SHP77 treated with DMSO at 0.1 percent for 48 hours (cell line): ENCODE measurements at regions not wholly inside any gene's neighbourhood (a gene's known extent, or its start where the extent isn't known, plus 50 kb on each side); places are given as distances from the start of the nearest gene placed in this dataset.

Experiments
- DNase-seq: peaks from one replicate; lab custom pipeline; 2025; lab: John Stamatoyannopoulos, UW

DNA sequence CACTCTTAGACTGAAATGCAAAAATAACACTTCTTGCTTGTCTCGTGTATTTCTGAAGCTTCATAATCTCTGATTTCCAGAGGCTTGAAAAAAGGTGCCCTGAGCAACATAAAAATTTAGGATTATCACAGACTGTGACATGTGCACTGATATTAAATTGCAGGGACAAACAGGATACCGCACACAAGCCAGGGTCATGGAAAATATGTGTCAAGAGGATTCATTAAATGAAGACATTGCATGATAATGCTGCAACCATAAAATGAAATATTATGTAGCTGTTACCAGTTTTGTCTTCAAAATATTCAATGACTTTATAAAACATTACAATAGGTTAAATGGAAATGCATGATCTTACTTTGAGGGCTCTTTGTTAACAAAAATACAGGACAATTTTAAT is 328.0 kb downstream of the KCTD8 start:
- no peak for DNase-seq

DNA sequence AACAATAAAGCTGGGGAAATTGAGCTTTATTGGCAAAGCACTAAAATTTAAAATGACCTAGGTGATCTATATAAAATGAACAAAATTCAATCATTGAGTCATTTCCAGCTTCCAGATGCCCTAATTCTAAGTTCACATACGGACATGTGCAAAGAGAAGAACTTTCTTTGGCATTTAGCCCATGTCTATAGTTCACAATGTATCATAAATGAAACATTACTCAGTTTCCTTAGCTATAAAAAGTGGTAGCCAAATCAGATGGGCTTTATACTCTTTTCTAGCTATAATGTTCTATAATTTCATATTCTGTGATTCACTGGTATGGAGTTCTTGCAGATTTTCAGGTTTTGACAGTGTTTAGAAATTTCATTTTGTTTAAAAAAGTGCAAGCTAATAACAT is 327.4 kb downstream of the KCTD8 start:
- no peak for DNase-seq
